ENCODE measurements at regions not wholly inside any gene's neighbourhood (a gene's known extent, or its start where the extent isn't known, plus 50 kb on each side); places are given as distances from the start of the nearest gene placed in this dataset.

DNA sequence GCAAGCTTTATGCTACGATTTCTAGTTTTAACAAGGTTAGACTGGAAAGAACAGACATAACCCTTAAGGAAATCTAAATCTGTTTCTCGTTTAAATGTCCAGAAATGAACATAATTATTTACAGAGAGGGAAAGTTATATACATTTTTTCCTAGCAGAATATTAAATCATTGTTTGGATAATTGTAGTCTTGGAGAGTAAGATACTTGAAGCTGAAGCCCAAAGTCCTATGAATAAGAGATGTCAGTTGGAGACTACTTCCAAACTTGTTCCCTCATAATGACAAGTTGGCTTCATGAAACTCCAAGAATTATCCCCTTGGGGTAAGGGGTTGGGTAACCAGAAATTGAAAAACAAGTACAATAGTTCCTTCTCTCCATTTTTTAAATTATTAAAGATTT lies 911.1 kb upstream of the MAN1A1 start:
- H3K27ac ChIP-seq (ENCODE audit: extremely low read depth, low read depth, low read length) = no peak overlapping the region
- no TSS peak for BruUV-seq (replicated peaks)
- H3K9me3 ChIP-seq (replicated peaks; ENCODE audit: control insufficient read depth, insufficient read depth, low read depth, low read length) = no peaks in the 10 kb centered on the region
- intact Hi-C loops (cut with micrococcal nuclease) = no loop called here
- no peak overlapping the region for H3K9ac ChIP-seq (ENCODE audit: insufficient read depth in 1 of 2, low read depth in 2 of 2, low read length in 2 of 2)
- ATAC-seq (no peak), FAIRE-seq (no peak), DNase-seq (ENCODE audit: extremely low read depth in 1 of 4, low spot score in 3 of 4) (no peak)
- ChIA-PET POLR2A (no interaction called here), CTCF (ENCODE audit: low intra/inter-chr PET ratio) (no interaction called here)
- TF ChIP-seq, protein P1, sequence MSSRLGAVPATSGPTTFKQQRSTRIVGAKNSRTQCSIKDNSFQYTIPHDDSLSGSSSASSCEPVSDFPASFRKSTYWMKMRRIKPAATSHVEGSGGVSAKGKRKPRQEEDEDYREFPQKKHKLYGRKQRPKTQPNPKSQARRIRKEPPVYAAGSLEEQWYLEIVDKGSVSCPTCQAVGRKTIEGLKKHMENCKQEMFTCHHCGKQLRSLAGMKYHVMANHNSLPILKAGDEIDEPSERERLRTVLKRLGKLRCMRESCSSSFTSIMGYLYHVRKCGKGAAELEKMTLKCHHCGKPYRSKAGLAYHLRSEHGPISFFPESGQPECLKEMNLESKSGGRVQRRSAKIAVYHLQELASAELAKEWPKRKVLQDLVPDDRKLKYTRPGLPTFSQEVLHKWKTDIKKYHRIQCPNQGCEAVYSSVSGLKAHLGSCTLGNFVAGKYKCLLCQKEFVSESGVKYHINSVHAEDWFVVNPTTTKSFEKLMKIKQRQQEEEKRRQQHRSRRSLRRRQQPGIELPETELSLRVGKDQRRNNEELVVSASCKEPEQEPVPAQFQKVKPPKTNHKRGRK (tag; IDR thresholded peaks at IDR 0.05) = no peak
- no peak for TF ChIP-seq MYC (IDR thresholded peaks at IDR 0.05; ENCODE audit: low read depth, low read length)
- no peak for TF ChIP-seq MYC (CRISPR knock-in tag; IDR thresholded peaks at IDR 0.05; ENCODE audit: borderline replicate concordance, low read depth)
- TF ChIP-seq MIER1 (IDR thresholded peaks at IDR 0.05; ENCODE audit: low read depth) = no peak
- TF ChIP-seq CCNT2 (IDR thresholded peaks at IDR 0.05; ENCODE audit: borderline replicate concordance, extremely low read depth, insufficient read length, low read depth, low read length) = no peak
- TF ChIP-seq, protein P2, sequence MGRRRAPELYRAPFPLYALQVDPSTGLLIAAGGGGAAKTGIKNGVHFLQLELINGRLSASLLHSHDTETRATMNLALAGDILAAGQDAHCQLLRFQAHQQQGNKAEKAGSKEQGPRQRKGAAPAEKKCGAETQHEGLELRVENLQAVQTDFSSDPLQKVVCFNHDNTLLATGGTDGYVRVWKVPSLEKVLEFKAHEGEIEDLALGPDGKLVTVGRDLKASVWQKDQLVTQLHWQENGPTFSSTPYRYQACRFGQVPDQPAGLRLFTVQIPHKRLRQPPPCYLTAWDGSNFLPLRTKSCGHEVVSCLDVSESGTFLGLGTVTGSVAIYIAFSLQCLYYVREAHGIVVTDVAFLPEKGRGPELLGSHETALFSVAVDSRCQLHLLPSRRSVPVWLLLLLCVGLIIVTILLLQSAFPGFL (CRISPR knock-in tag; IDR thresholded peaks at IDR 0.05) = no peak
- TF ChIP-seq, protein P3, sequence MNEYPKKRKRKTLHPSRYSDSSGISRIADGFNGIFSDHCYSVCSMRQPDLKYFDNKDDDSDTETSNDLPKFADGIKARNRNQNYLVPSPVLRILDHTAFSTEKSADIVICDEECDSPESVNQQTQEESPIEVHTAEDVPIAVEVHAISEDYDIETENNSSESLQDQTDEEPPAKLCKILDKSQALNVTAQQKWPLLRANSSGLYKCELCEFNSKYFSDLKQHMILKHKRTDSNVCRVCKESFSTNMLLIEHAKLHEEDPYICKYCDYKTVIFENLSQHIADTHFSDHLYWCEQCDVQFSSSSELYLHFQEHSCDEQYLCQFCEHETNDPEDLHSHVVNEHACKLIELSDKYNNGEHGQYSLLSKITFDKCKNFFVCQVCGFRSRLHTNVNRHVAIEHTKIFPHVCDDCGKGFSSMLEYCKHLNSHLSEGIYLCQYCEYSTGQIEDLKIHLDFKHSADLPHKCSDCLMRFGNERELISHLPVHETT (CRISPR knock-in tag; conservative IDR thresholded peaks at IDR 0.05 in 1 of 2, IDR thresholded peaks at IDR 0.05 in 1 of 2) = no peak
- TF ChIP-seq PCBP1 (IDR thresholded peaks at IDR 0.05; ENCODE audit: low read depth, low read length, poor library complexity, severe bottlenecking) = no peak
- TF ChIP-seq CREBBP (IDR thresholded peaks at IDR 0.05; ENCODE audit: low read depth, low read length) = no peak
- TF ChIP-seq SOX6 (IDR thresholded peaks at IDR 0.05) = no peak
- no peak for TF ChIP-seq CBX1 (IDR thresholded peaks at IDR 0.05; ENCODE audit: low read depth)
- no peak for TF ChIP-seq ATF7 (IDR thresholded peaks at IDR 0.05)
- TF ChIP-seq, protein P4, sequence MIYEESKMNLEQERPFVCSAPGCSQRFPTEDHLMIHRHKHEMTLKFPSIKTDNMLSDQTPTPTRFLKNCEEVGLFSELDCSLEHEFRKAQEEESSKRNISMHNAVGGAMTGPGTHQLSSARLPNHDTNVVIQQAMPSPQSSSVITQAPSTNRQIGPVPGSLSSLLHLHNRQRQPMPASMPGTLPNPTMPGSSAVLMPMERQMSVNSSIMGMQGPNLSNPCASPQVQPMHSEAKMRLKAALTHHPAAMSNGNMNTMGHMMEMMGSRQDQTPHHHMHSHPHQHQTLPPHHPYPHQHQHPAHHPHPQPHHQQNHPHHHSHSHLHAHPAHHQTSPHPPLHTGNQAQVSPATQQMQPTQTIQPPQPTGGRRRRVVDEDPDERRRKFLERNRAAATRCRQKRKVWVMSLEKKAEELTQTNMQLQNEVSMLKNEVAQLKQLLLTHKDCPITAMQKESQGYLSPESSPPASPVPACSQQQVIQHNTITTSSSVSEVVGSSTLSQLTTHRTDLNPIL (CRISPR knock-in tag; IDR thresholded peaks at IDR 0.05) = no peak
- TF ChIP-seq EGR1 (conservative IDR thresholded peaks at IDR 0.05) = no peak
- TF ChIP-seq, protein P5, sequence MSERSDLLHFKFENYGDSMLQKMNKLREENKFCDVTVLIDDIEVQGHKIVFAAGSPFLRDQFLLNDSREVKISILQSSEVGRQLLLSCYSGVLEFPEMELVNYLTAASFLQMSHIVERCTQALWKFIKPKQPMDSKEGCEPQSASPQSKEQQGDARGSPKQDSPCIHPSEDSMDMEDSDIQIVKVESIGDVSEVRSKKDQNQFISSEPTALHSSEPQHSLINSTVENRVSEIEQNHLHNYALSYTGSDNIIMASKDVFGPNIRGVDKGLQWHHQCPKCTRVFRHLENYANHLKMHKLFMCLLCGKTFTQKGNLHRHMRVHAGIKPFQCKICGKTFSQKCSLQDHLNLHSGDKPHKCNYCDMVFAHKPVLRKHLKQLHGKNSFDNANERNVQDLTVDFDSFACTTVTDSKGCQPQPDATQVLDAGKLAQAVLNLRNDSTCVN (CRISPR knock-in tag; IDR thresholded peaks at IDR 0.05) = no peak
- no peak overlapping the region for H3K4me2 ChIP-seq (ENCODE audit: insufficient read depth, low read length)
- H3K4me1 ChIP-seq (replicated peaks in 1 of 2; ENCODE audit: control insufficient read depth in 2 of 2, insufficient read depth in 2 of 2, low read length in 2 of 2) = no peaks in the 10 kb centered on the region
- no peaks in the 10 kb centered on the region for H3K9me1 ChIP-seq (ENCODE audit: control insufficient read depth, insufficient read depth, low read length)
- no peak overlapping the region for H3K4me3 ChIP-seq
- WGBS (ENCODE audit: insufficient coverage, low coverage, missing lambda C conversion rate) = 0% methylated on average over 2 of the region's 2 CpGs
- H3K36me3 ChIP-seq (ENCODE audit: control insufficient read depth, insufficient read depth, low read length) = no peaks in the 10 kb centered on the region
- in situ Hi-C loops (cut with MboI) = no loop called here
- H3K27me3 ChIP-seq (ENCODE audit: control insufficient read depth in 2 of 2, insufficient read depth in 2 of 2, low read length in 2 of 2) = no peaks in the 10 kb centered on the region
- H4K20me1 ChIP-seq (replicated peaks; ENCODE audit: control insufficient read depth, insufficient read depth, low read length) = no peaks in the 10 kb centered on the region
- H3K79me2 ChIP-seq (ENCODE audit: control insufficient read depth, insufficient read depth, low read length) = no peaks in the 10 kb centered on the region
- no peak overlapping the region for H2AFZ ChIP-seq (ENCODE audit: low read depth, low read length)
